Suprapubic skin (tissue), 4 donors: ENCODE measurements at regions not wholly inside any gene's neighbourhood (a gene's known extent, or its start where the extent isn't known, plus 50 kb on each side); places are given as distances from the start of the nearest gene placed in this dataset.
"Not testable (repeated sequence)": the region's sequence is repeated elsewhere in the genome, so short reads cannot be mapped to it uniquely, and the experiment has no call there.

Experiments used
- DNase-seq, 2 donors: peaks; one replicate each; pipeline ENCODE4 v3.0.0-alpha.2; 2019; ENCODE audit warnings: low spot score in 2 of 2
- H3K27ac ChIP-seq: fragments of 200-600 bp; sonication (generic); one replicate; pipeline ENCODE4 v1.5.1; 2019
- H3K27me3 ChIP-seq: fragments of 200-600 bp; sonication (generic); one replicate; pipeline ENCODE4 v1.5.1; 2019
- H3K36me3 ChIP-seq: fragments of 200-600 bp; sonication (generic); one replicate; pipeline ENCODE4 v1.5.1; 2019
- H3K4me1 ChIP-seq: fragments of 200-600 bp; sonication (generic); one replicate; pipeline ENCODE4 v1.5.1; 2019
- H3K4me3 ChIP-seq: fragments of 200-600 bp; sonication (generic); one replicate; pipeline ENCODE4 v1.5.1; 2019; ENCODE audit warnings: mild to moderate bottlenecking
- H3K9me3 ChIP-seq: fragments of 200-600 bp; sonication (generic); one replicate; pipeline ENCODE4 v1.5.1; 2019
- CTCF ChIP-seq, 2 donors: fragments of 200-600 bp in 1 of 2; fragments of 450-650 bp in 1 of 2; sonication (generic) in 1 of 2; IDR thresholded peaks; one replicate each; pipeline ENCODE4 v1.5.1; 2016 to 2019; ENCODE audit warnings: antibody characterized with exemption in 2 of 2, mild to moderate bottlenecking in 1 of 2, moderate library complexity in 1 of 2
- EP300 ChIP-seq: sonication (generic); formaldehyde crosslinking; IDR thresholded peaks from one replicate; pipeline ENCODE4 v1.6.1; 2017; ENCODE audit warnings: antibody characterized with exemption
- POLR2A ChIP-seq, 2 donors: fragments of 450-650 bp; IDR thresholded peaks; one replicate each; pipeline ENCODE4 v1.6.1; 2017; ENCODE audit warnings: antibody characterized with exemption in 2 of 2, mild to moderate bottlenecking in 2 of 2, moderate library complexity in 2 of 2
- POLR2AphosphoS5 ChIP-seq, 3 donors: sonication (generic); formaldehyde crosslinking; IDR thresholded peaks; one replicate each; pipeline ENCODE4 v1.6.1; 2017; ENCODE audit warnings: antibody characterized with exemption in 3 of 3
- WGBS: methylation state at CpG from one replicate; pipeline ENCODE4 v1.1.5; 2018; 5-methylcytosine and 5-hydroxymethylcytosine counted together

- Histone ChIP-seq H3K36me3 (no peaks in the 10 kb centered on the region), H3K9me3 (no peaks in the 10 kb centered on the region), H3K27me3 (no peaks in the 10 kb centered on the region), H3K4me3 (no peak overlapping the region), H3K4me1 (no peaks in the 10 kb centered on the region), H3K27ac (no peak overlapping the region)
- TF ChIP-seq POLR2AphosphoS5 (IDR thresholded peaks at IDR 0.05) (no peak), EP300 (no peak), CTCF (IDR thresholded peaks at IDR 0.05) (no peak), POLR2A (IDR thresholded peaks at IDR 0.05) (no peak)
- 86% methylated on average over 3 of the region's 3 CpGs for WGBS
- DNase-seq: no peak
Measured at GRCh38 chr9:106218427-106218826, 524.1 kb downstream of the TMEM38B start.

GRCh38 chr9:106218854-106219253 lies 524.5 kb downstream of the TMEM38B start:
- Histone ChIP-seq H3K4me3 (no peak overlapping the region), H3K27me3 (no peaks in the 10 kb centered on the region), H3K9me3 (no peaks in the 10 kb centered on the region), H3K4me1 (no peaks in the 10 kb centered on the region), H3K36me3 (no peaks in the 10 kb centered on the region), H3K27ac (no peak overlapping the region)
- no peak for DNase-seq
- no peak for TF ChIP-seq EP300
- TF ChIP-seq POLR2AphosphoS5 (IDR thresholded peaks at IDR 0.05): no peak
- TF ChIP-seq POLR2A (IDR thresholded peaks at IDR 0.05): no peak
- no peak for TF ChIP-seq CTCF (IDR thresholded peaks at IDR 0.05)
- WGBS: 86% methylated on average over 3 of the region's 3 CpGs

GRCh38 chr9:106220415-106220814 lies 526.1 kb downstream of the TMEM38B start:
- H3K9me3 ChIP-seq: no peaks in the 10 kb centered on the region
- no peak overlapping the region for H3K4me3 ChIP-seq
- H3K27ac ChIP-seq: no peak overlapping the region
- no peak for DNase-seq
- 92% methylated on average over 5 of the region's 5 CpGs for WGBS
- no peaks in the 10 kb centered on the region for H3K4me1 ChIP-seq
- TF ChIP-seq EP300 (no peak), CTCF (IDR thresholded peaks at IDR 0.05) (no peak), POLR2A (IDR thresholded peaks at IDR 0.05) (no peak)
- no peaks in the 10 kb centered on the region for H3K27me3 ChIP-seq
- no peaks in the 10 kb centered on the region for H3K36me3 ChIP-seq

- TF ChIP-seq POLR2A (IDR thresholded peaks at IDR 0.05) (no peak), EP300 (no peak), CTCF (IDR thresholded peaks at IDR 0.05) (no peak), POLR2AphosphoS5 (IDR thresholded peaks at IDR 0.05) (no peak)
- no peak for DNase-seq
- 43% methylated on average over 3 of the region's 3 CpGs for WGBS
- Histone ChIP-seq H3K36me3 (no peaks in the 10 kb centered on the region), H3K27ac (no peak overlapping the region), H3K27me3 (no peaks in the 10 kb centered on the region), H3K9me3 (no peaks in the 10 kb centered on the region), H3K4me3 (no peak overlapping the region), H3K4me1 (peaks cover 5% of the 10 kb centered on the region)
Measured at GRCh38 chr9:106228861-106229260, 534.5 kb downstream of the TMEM38B start.

GRCh38 chr9:106233116-106233515 lies 538.8 kb downstream of the TMEM38B start:
- Histone ChIP-seq H3K27ac (no peak overlapping the region), H3K4me3 (no peak overlapping the region), H3K36me3 (no peaks in the 10 kb centered on the region), H3K9me3 (no peaks in the 10 kb centered on the region), H3K4me1 (peaks cover 5% of the 10 kb centered on the region), H3K27me3 (no peaks in the 10 kb centered on the region)
- TF ChIP-seq EP300 (no peak), POLR2A (IDR thresholded peaks at IDR 0.05) (no peak), POLR2AphosphoS5 (IDR thresholded peaks at IDR 0.05) (no peak), CTCF (IDR thresholded peaks at IDR 0.05) (no peak)
- no peak for DNase-seq

GRCh38 chr9:106260908-106261307 lies 566.6 kb downstream of the TMEM38B start:
- H3K27ac ChIP-seq, H3K4me1 ChIP-seq, H3K9me3 ChIP-seq, H3K36me3 ChIP-seq, DNase-seq, H3K4me3 ChIP-seq, H3K27me3 ChIP-seq: not testable (repeated sequence)
- WGBS: 99% methylated on average over 10 of the region's 10 CpGs
